ENCODE measurements at regions not wholly inside any gene's neighbourhood (a gene's known extent, or its start where the extent isn't known, plus 50 kb on each side); places are given as distances from the start of the nearest gene placed in this dataset.
"Not testable (repeated sequence)": the region's sequence is repeated elsewhere in the genome, so short reads cannot be mapped to it uniquely, and the experiment has no call there.

- DNase-seq (ENCODE audit: low spot score in 2 of 2) (no peak), ATAC-seq (replicated peaks; ENCODE audit: extremely low read depth, poor library complexity, severe bottlenecking) (no peak)
- no peaks in the 10 kb centered on the region for H3K27me3 Mint-ChIP-seq
- peaks cover 5% of the 10 kb centered on the region for H3K9me3 Mint-ChIP-seq
- H3K4me1 Mint-ChIP-seq, result no peaks in the 10 kb centered on the region
- no peak overlapping the region for H3K4me3 Mint-ChIP-seq
- H3K27ac Mint-ChIP-seq (ENCODE audit: low read depth), result no peak overlapping the region
- H3K36me3 Mint-ChIP-seq (ENCODE audit: insufficient read depth), result no peaks in the 10 kb centered on the region
Measured at GRCh38 chr3:161674402-161674801, 177.8 kb downstream of the OTOL1 start.

DNA sequence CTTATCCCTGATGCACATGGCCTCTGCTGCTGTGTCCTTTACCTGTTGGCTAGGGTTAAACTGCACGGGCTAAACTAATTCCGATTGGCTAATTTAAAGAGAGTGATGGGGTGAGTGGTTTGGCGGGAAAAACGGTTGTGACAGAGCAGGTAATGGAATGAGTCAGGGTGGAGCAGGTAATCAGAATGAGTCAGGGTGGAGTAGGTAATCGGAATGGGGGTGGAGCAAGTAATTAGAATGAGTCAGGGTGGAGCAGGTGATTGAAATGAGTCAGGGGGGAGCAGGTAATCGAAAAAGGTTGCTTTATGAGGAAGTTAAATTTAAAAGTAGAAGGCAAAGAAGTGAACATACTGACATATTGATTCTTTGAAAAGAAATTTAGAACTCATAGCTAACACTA, 185.2 kb downstream of the OTOL1 start:
- H3K4me3 Mint-ChIP-seq; DNase-seq (ENCODE audit: low spot score in 2 of 2); ATAC-seq (replicated peaks; ENCODE audit: extremely low read depth, poor library complexity, severe bottlenecking); H3K27me3 Mint-ChIP-seq; H3K36me3 Mint-ChIP-seq (ENCODE audit: insufficient read depth); H3K27ac Mint-ChIP-seq (ENCODE audit: low read depth); H3K4me1 Mint-ChIP-seq: not testable (repeated sequence)
- peaks cover 19% of the 10 kb centered on the region for H3K9me3 Mint-ChIP-seq

DNA sequence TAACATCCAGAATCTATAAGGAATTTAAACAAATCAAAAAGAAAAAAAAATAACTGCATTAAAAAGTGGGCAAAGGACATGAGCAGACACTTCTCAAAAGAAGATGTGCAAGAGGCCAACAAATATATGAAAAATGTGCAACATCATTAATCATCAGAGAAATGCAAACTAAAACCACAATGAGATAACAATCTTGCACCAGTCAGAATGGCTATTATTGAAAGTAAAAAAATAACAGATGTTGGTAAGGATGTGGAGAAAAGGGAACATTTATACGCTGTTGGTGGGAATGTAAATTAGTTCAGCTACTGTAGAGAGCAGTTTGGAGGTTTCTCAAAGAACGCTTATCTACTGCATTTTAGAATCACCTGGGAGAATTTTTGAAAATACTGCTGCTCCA, 186.1 kb downstream of the OTOL1 start:
- DNase-seq (ENCODE audit: low spot score in 2 of 2) (no peak), ATAC-seq (replicated peaks; ENCODE audit: extremely low read depth, poor library complexity, severe bottlenecking) (no peak)
- Mint-ChIP-seq H3K4me1 (no peaks in the 10 kb centered on the region), H3K27ac (ENCODE audit: low read depth) (no peak overlapping the region), H3K27me3 (no peaks in the 10 kb centered on the region), H3K36me3 (ENCODE audit: insufficient read depth) (no peaks in the 10 kb centered on the region), H3K4me3 (no peak overlapping the region), H3K9me3 (peaks cover 19% of the 10 kb centered on the region)

GRCh38 chr3:161689584-161690298, 193.1 kb downstream of the OTOL1 start:
- Mint-ChIP-seq H3K4me3 (no peak overlapping the region), H3K36me3 (ENCODE audit: insufficient read depth) (no peaks in the 10 kb centered on the region), H3K27me3 (no peaks in the 10 kb centered on the region), H3K9me3 (peaks cover 14% of the 10 kb centered on the region), H3K4me1 (no peaks in the 10 kb centered on the region), H3K27ac (ENCODE audit: low read depth) (no peak overlapping the region)
- no peak for DNase-seq (ENCODE audit: low spot score in 2 of 2)
- no peak for ATAC-seq (replicated peaks; ENCODE audit: extremely low read depth, poor library complexity, severe bottlenecking)

DNA sequence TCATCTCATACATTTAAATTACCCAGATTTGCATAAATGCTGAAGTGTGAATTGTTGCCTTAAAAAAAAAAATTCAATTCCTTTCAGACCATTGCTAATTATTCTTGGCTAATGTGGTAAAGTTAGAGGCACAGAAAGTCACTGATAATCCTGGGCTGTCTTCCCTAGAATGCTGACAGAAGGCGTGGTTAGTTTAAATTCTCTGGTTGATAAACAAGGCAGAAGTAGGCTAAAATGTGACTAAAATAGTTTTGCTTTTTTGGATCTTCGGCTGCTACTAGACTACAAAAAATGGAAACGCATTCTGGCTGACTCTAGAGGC, 193.7 kb downstream of the OTOL1 start:
- no peak for ATAC-seq (replicated peaks; ENCODE audit: extremely low read depth, poor library complexity, severe bottlenecking)
- DNase-seq (ENCODE audit: low spot score in 2 of 2), result no peak
- no peak overlapping the region for H3K4me3 Mint-ChIP-seq

GRCh38 chr3:161691677-161692076, 195.1 kb downstream of the OTOL1 start:
- Mint-ChIP-seq H3K27me3 (no peaks in the 10 kb centered on the region), H3K9me3 (peaks cover 6% of the 10 kb centered on the region), H3K27ac (ENCODE audit: low read depth) (no peak overlapping the region), H3K4me1 (no peaks in the 10 kb centered on the region), H3K4me3 (no peak overlapping the region), H3K36me3 (ENCODE audit: insufficient read depth) (no peaks in the 10 kb centered on the region)
- DNase-seq (ENCODE audit: low spot score in 2 of 2) (no peak), ATAC-seq (replicated peaks; ENCODE audit: extremely low read depth, poor library complexity, severe bottlenecking) (no peak)

More for the DNA sequence above, 193.7 kb downstream of the OTOL1 start:
- Mint-ChIP-seq H3K27me3 (no peaks in the 10 kb centered on the region), H3K9me3 (peaks cover 14% of the 10 kb centered on the region), H3K27ac (ENCODE audit: low read depth) (no peak overlapping the region), H3K4me1 (no peaks in the 10 kb centered on the region), H3K36me3 (ENCODE audit: insufficient read depth) (no peaks in the 10 kb centered on the region)

GRCh38 chr3:161694682-161695564, 198.3 kb downstream of the OTOL1 start:
- DNase-seq (ENCODE audit: low spot score in 2 of 2) (no peak), ATAC-seq (replicated peaks; ENCODE audit: extremely low read depth, poor library complexity, severe bottlenecking) (no peak)
- H3K36me3 Mint-ChIP-seq (ENCODE audit: insufficient read depth), result no peaks in the 10 kb centered on the region
- no peaks in the 10 kb centered on the region for H3K27me3 Mint-ChIP-seq
- no peak overlapping the region for H3K27ac Mint-ChIP-seq (ENCODE audit: low read depth)
- H3K4me1 Mint-ChIP-seq, result no peaks in the 10 kb centered on the region
- H3K4me3 Mint-ChIP-seq, result no peak overlapping the region
- peaks cover 6% of the 10 kb centered on the region for H3K9me3 Mint-ChIP-seq

- ATAC-seq (replicated peaks; ENCODE audit: extremely low read depth, poor library complexity, severe bottlenecking) (no peak), DNase-seq (ENCODE audit: low spot score in 2 of 2) (no peak)
- no peak overlapping the region for H3K27ac Mint-ChIP-seq (ENCODE audit: low read depth)
- H3K27me3 Mint-ChIP-seq, result no peaks in the 10 kb centered on the region
- H3K4me3 Mint-ChIP-seq, result no peak overlapping the region
- H3K4me1 Mint-ChIP-seq, result no peaks in the 10 kb centered on the region
- peaks cover 6% of the 10 kb centered on the region for H3K9me3 Mint-ChIP-seq
- no peaks in the 10 kb centered on the region for H3K36me3 Mint-ChIP-seq (ENCODE audit: insufficient read depth)
Measured at GRCh38 chr3:161695811-161696210, 199.2 kb downstream of the OTOL1 start.

DNA sequence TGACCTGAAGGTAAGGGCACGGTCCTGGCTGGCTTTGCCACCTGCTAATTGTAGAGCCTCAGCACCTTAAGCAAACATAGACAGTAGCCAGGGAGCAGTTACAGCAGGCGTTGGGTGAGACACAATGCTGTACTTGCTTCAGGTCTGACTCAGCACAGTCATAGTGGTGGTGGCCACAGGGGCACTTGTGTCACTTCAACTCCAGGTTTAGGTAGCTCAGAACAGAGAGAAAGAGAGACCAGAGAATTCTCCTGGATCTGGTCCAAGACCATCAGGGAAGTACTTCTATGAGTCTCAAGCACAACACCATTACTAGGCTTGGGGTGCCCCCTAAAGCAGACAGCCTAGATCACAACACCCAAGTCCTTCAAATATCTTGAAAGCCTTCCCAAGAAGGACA, 204.4 kb downstream of the OTOL1 start:
- H3K9me3 Mint-ChIP-seq, result peaks cover 14% of the 10 kb centered on the region
- H3K27me3 Mint-ChIP-seq, result no peaks in the 10 kb centered on the region
- no peak overlapping the region for H3K27ac Mint-ChIP-seq (ENCODE audit: low read depth)
- DNase-seq (ENCODE audit: low spot score in 2 of 2), result no peak
- no peak for ATAC-seq (replicated peaks; ENCODE audit: extremely low read depth, poor library complexity, severe bottlenecking)
- no peak overlapping the region for H3K4me3 Mint-ChIP-seq
- no peaks in the 10 kb centered on the region for H3K36me3 Mint-ChIP-seq (ENCODE audit: insufficient read depth)
- no peaks in the 10 kb centered on the region for H3K4me1 Mint-ChIP-seq

- H3K27ac Mint-ChIP-seq (ENCODE audit: low read depth); DNase-seq (ENCODE audit: low spot score in 2 of 2); ATAC-seq (replicated peaks; ENCODE audit: extremely low read depth, poor library complexity, severe bottlenecking); H3K4me3 Mint-ChIP-seq; H3K36me3 Mint-ChIP-seq (ENCODE audit: insufficient read depth); H3K27me3 Mint-ChIP-seq; H3K4me1 Mint-ChIP-seq: not testable (repeated sequence)
- peaks cover 34% of the 10 kb centered on the region for H3K9me3 Mint-ChIP-seq
Measured at GRCh38 chr3:161707253-161707652, 210.6 kb downstream of the OTOL1 start.

GRCh38 chr3:161713731-161714130, 217.1 kb downstream of the OTOL1 start:
- Mint-ChIP-seq H3K36me3 (ENCODE audit: insufficient read depth) (no peaks in the 10 kb centered on the region), H3K4me1 (no peaks in the 10 kb centered on the region), H3K4me3 (no peak overlapping the region), H3K27me3 (no peaks in the 10 kb centered on the region), H3K9me3 (peaks cover 19% of the 10 kb centered on the region), H3K27ac (ENCODE audit: low read depth) (no peak overlapping the region)
- ATAC-seq (replicated peaks; ENCODE audit: extremely low read depth, poor library complexity, severe bottlenecking) (no peak), DNase-seq (ENCODE audit: low spot score in 2 of 2) (no peak)

DNA sequence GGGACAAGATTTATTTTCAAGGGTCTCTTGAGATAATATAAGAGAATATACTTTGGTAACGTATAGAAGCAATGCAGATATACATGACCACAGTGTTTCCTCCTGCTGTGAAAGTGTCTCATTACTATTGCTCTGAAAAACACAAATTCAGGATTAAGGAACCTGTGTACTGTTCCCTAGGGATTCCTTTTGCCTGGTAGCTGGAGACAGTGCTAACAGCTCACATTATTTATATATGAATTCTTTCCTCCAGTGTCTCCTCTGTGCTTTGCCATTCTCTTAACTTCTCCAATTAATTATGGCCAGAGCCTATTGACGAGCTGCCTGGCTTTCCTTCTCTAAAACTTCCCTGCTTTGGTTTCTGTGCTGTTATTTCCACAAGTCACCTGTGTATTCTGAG, 235.4 kb downstream of the OTOL1 start:
- H3K27ac Mint-ChIP-seq (ENCODE audit: low read depth), result no peak overlapping the region
- DNase-seq (ENCODE audit: low spot score in 2 of 2) (no peak), ATAC-seq (replicated peaks; ENCODE audit: extremely low read depth, poor library complexity, severe bottlenecking) (no peak)
- no peaks in the 10 kb centered on the region for H3K4me1 Mint-ChIP-seq
- no peaks in the 10 kb centered on the region for H3K27me3 Mint-ChIP-seq
- H3K9me3 Mint-ChIP-seq, result peaks cover 6% of the 10 kb centered on the region
- no peaks in the 10 kb centered on the region for H3K36me3 Mint-ChIP-seq (ENCODE audit: insufficient read depth)
- H3K4me3 Mint-ChIP-seq, result no peak overlapping the region

- H3K36me3 Mint-ChIP-seq (ENCODE audit: insufficient read depth), result no peaks in the 10 kb centered on the region
- no peaks in the 10 kb centered on the region for H3K4me1 Mint-ChIP-seq
- H3K4me3 Mint-ChIP-seq, result no peak overlapping the region
Measured at GRCh38 chr3:161737171-161737570, 240.6 kb downstream of the OTOL1 start.

More at GRCh38 chr3:161737171-161737570, 240.6 kb downstream of the OTOL1 start:
- Mint-ChIP-seq H3K9me3 (peaks cover 12% of the 10 kb centered on the region), H3K27ac (ENCODE audit: low read depth) (no peak overlapping the region), H3K27me3 (no peaks in the 10 kb centered on the region)
- no peak for ATAC-seq (replicated peaks; ENCODE audit: extremely low read depth, poor library complexity, severe bottlenecking)
- DNase-seq (ENCODE audit: low spot score in 2 of 2), result no peak
